MM.1S (cell line): ENCODE measurements at regions not wholly inside any gene's neighbourhood (a gene's known extent, or its start where the extent isn't known, plus 50 kb on each side); places are given as distances from the start of the nearest gene placed in this dataset.

ENCODE experiments used
- EZH2 ChIP-seq: fragments of 300-600 bp; sonication (generic); optimal IDR thresholded peaks from 2 replicates; pipeline ENCODE3; 2017; ENCODE audit warnings: low read depth, mild to moderate bottlenecking, antibody characterized with exemption, low read length, mixed read lengths
- TF ChIP-seq, protein P1 (sequence below): fragments of 300-600 bp; sonication (generic); IDR thresholded peaks from 2 replicates; pipeline ENCODE4 v1.5.1; 2016; ENCODE audit warnings: antibody characterized with exemption, low read length, mixed read lengths

DNA sequence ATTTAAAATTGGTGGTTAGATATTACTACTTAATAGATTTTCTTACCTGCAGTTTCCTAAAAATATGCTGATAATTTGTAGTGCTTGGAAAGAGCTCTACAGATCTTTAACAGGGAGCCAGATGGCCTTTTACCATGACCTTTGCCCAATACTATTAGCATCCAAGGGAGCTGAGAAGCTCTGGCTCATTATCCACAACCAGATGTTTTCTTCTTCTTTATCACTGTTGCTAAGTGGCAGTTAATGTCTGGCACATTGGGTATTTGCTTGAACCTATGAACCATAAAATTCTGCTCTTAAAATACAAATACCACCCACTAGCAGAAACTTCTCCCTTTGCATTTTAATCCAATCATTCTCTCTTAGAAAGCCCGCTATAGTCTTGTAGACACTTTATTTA is 1480.3 kb downstream of the C4orf33 start:
- no peak for TF ChIP-seq EZH2
- TF ChIP-seq, protein P1, sequence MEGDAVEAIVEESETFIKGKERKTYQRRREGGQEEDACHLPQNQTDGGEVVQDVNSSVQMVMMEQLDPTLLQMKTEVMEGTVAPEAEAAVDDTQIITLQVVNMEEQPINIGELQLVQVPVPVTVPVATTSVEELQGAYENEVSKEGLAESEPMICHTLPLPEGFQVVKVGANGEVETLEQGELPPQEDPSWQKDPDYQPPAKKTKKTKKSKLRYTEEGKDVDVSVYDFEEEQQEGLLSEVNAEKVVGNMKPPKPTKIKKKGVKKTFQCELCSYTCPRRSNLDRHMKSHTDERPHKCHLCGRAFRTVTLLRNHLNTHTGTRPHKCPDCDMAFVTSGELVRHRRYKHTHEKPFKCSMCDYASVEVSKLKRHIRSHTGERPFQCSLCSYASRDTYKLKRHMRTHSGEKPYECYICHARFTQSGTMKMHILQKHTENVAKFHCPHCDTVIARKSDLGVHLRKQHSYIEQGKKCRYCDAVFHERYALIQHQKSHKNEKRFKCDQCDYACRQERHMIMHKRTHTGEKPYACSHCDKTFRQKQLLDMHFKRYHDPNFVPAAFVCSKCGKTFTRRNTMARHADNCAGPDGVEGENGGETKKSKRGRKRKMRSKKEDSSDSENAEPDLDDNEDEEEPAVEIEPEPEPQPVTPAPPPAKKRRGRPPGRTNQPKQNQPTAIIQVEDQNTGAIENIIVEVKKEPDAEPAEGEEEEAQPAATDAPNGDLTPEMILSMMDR = no peak
